Smooth muscle cell (in vitro differentiated cells): ENCODE measurements at regions not wholly inside any gene's neighbourhood (a gene's known extent, or its start where the extent isn't known, plus 50 kb on each side); places are given as distances from the start of the nearest gene placed in this dataset.

ENCODE experiments used
- DNase-seq: peaks from one replicate; lab custom pipeline; 2025; ENCODE audit not compliant: unreplicated experiment; lab: John Stamatoyannopoulos, UW
- H2AFZ ChIP-seq: fragments of 200-600 bp; sonication (generic); 2 replicates; pipeline ENCODE4 v1.6.0; 2016; ENCODE audit warnings: antibody characterized with exemption, low read depth, mild to moderate bottlenecking
- H3F3A ChIP-seq: fragments of 200-600 bp; sonication (generic); 2 replicates; pipeline ENCODE4 v1.6.0; 2017; ENCODE audit warnings: antibody characterized with exemption, low read depth
- H3K27ac ChIP-seq: fragments of 200-600 bp; sonication (generic); 2 replicates; pipeline ENCODE4 v1.5.1; 2016; ENCODE audit warnings: low read depth, mild to moderate bottlenecking
- H3K27me3 ChIP-seq: fragments of 200-600 bp; sonication (generic); 2 replicates; pipeline ENCODE4 v1.6.1; 2016; ENCODE audit warnings: low read depth, mild to moderate bottlenecking
- H3K36me3 ChIP-seq: fragments of 200-600 bp; sonication (generic); 2 replicates; pipeline ENCODE4 v1.5.1; 2016; ENCODE audit warnings: low read depth
- H3K4me1 ChIP-seq: fragments of 200-600 bp; sonication (generic); 2 replicates; pipeline ENCODE4 v1.5.1; 2016; ENCODE audit warnings: low read depth
- H3K4me2 ChIP-seq: fragments of 200-600 bp; sonication (generic); 2 replicates; pipeline ENCODE4 v1.6.0; 2016; ENCODE audit warnings: mild to moderate bottlenecking
- H3K4me3 ChIP-seq: fragments of 200-600 bp; sonication (generic); 2 replicates; pipeline ENCODE4 v1.5.1; 2016; ENCODE audit warnings: mild to moderate bottlenecking
- H3K79me2 ChIP-seq: fragments of 200-600 bp; sonication (generic); 2 replicates; pipeline ENCODE4 v1.6.0; 2016; ENCODE audit warnings: low read depth, mild to moderate bottlenecking
- H3K9ac ChIP-seq: fragments of 200-600 bp; sonication (generic); 2 replicates; pipeline ENCODE4 v1.6.0; 2016; ENCODE audit warnings: low read depth
- H3K9me3 ChIP-seq: fragments of 200-600 bp; sonication (generic); replicated peaks from 2 replicates; pipeline ENCODE4 v1.5.1; 2016; ENCODE audit warnings: low read depth
- H4K20me1 ChIP-seq: fragments of 200-600 bp; sonication (generic); 2 replicates; pipeline ENCODE4 v1.6.0; 2016; ENCODE audit warnings: low read depth
- CTCF ChIP-seq: fragments of 200-600 bp; sonication (generic); IDR thresholded peaks from 2 replicates; pipeline ENCODE4 v1.5.1; 2017; ENCODE audit warnings: borderline replicate concordance, mild to moderate bottlenecking, antibody characterized with exemption; ENCODE audit not compliant: insufficient read depth, poor library complexity, severe bottlenecking
- WGBS: methylation state at CpG from one replicate; pipeline ENCODE4 v1.1.7; 2016; ENCODE audit warnings: low lambda C conversion rate; 5-methylcytosine and 5-hydroxymethylcytosine counted together

- Histone ChIP-seq H4K20me1 (no peaks in the 10 kb centered on the region), H2AFZ (no peak overlapping the region), H3K9ac (no peak overlapping the region), H3K9me3 (no peaks in the 10 kb centered on the region), H3K4me2 (no peak overlapping the region), H3K27ac (no peak overlapping the region), H3K79me2 (no peaks in the 10 kb centered on the region), H3F3A (no peaks in the 10 kb centered on the region), H3K27me3 (no peaks in the 10 kb centered on the region), H3K4me3 (no peak overlapping the region), H3K4me1 (no peaks in the 10 kb centered on the region), H3K36me3 (no peaks in the 10 kb centered on the region)
- DNase-seq = no peak
- peak; percentile 57 for TF ChIP-seq CTCF
- WGBS = 95% methylated on average over 3 of the region's 3 CpGs
Observed at GRCh38 chr6:10256113-10256690, 158.7 kb downstream of the TFAP2A start.

- no peak overlapping the region for H2AFZ ChIP-seq
- no peaks in the 10 kb centered on the region for H3F3A ChIP-seq
- no peak overlapping the region for H3K4me2 ChIP-seq
- WGBS = 67% methylated on average over 4 of the region's 4 CpGs
- DNase-seq = no peak
- H3K79me2 ChIP-seq = no peaks in the 10 kb centered on the region
- H3K4me3 ChIP-seq = no peak overlapping the region
- H3K9me3 ChIP-seq = no peaks in the 10 kb centered on the region
- TF ChIP-seq CTCF = no peak
- no peak overlapping the region for H3K9ac ChIP-seq
- H3K36me3 ChIP-seq = no peaks in the 10 kb centered on the region
- no peaks in the 10 kb centered on the region for H3K4me1 ChIP-seq
- H4K20me1 ChIP-seq = no peaks in the 10 kb centered on the region
- no peak overlapping the region for H3K27ac ChIP-seq
- no peaks in the 10 kb centered on the region for H3K27me3 ChIP-seq
Observed at GRCh38 chr6:10250655-10251220, 164.1 kb downstream of the TFAP2A start.

- Histone ChIP-seq H3K4me3 (no peak overlapping the region), H3F3A (no peaks in the 10 kb centered on the region), H3K4me1 (no peaks in the 10 kb centered on the region), H3K36me3 (no peaks in the 10 kb centered on the region), H3K27ac (no peak overlapping the region), H3K9me3 (no peaks in the 10 kb centered on the region), H3K27me3 (no peaks in the 10 kb centered on the region), H3K9ac (no peak overlapping the region), H4K20me1 (no peaks in the 10 kb centered on the region), H3K4me2 (peak overlapping the region; percentile 36), H3K79me2 (no peaks in the 10 kb centered on the region), H2AFZ (no peak overlapping the region)
- DNase-seq = no peak
- 29% methylated on average over 7 of the region's 7 CpGs for WGBS
- no peak for TF ChIP-seq CTCF
Observed at GRCh38 chr6:10248378-10248843, 166.5 kb downstream of the TFAP2A start.
